Retinal pigment epithelial cell (primary cell): ENCODE measurements at regions not wholly inside any gene's neighbourhood (a gene's known extent, or its start where the extent isn't known, plus 50 kb on each side); places are given as distances from the start of the nearest gene placed in this dataset.

Experiments used
- DNase-seq: peaks from one replicate; pipeline ENCODE4 v3.0.0-alpha.2; 2010; ENCODE audit warnings: low read depth
- H3K4me3 ChIP-seq: 2 replicates; pipeline ENCODE4 v1.5.1; 2011; ENCODE audit warnings: mild to moderate bottlenecking, low read length, control low read depth, moderate library complexity
- TF ChIP-seq, protein P1 (sequence below): conservative IDR thresholded peaks from 2 replicates; pipeline ENCODE4 v1.5.1; 2011; ENCODE audit warnings: low read depth, low read length, control low read depth, inconsistent platforms

DNA sequence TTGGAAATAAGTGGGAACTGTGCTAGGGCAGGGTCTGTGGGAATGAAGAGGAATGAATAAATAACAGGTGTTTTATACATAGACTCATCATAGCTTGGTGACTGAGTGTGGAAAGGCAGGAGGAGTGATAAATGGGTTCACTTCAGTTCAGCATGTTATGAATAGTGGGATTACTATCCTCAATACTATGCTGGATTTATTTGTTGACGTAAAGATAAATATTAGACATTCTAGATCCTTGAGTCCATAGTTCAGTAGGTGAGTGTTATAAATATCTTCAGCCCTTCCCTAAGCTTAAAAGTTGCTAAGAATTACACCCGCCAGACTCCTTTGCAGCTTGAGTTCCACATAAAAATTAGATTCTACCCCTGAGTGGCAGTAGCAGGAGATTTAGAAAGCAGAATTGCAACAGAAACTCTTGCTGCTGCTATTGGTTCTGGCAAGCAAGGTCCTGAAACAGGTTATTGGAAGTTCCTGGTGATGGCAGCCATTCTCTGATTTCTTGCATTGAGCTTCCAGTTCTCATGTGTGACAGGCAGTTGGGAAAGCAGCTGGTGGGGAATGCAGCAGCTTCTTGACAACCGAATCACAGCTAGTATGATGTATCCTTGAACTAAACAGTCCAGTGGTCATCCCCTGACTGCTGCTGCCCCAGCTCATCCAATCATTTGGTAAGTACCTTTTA lies 1558.9 kb downstream of the FAM181B start:
- no peak for DNase-seq
- TF ChIP-seq, protein P1, sequence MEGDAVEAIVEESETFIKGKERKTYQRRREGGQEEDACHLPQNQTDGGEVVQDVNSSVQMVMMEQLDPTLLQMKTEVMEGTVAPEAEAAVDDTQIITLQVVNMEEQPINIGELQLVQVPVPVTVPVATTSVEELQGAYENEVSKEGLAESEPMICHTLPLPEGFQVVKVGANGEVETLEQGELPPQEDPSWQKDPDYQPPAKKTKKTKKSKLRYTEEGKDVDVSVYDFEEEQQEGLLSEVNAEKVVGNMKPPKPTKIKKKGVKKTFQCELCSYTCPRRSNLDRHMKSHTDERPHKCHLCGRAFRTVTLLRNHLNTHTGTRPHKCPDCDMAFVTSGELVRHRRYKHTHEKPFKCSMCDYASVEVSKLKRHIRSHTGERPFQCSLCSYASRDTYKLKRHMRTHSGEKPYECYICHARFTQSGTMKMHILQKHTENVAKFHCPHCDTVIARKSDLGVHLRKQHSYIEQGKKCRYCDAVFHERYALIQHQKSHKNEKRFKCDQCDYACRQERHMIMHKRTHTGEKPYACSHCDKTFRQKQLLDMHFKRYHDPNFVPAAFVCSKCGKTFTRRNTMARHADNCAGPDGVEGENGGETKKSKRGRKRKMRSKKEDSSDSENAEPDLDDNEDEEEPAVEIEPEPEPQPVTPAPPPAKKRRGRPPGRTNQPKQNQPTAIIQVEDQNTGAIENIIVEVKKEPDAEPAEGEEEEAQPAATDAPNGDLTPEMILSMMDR = no peak
- no peak overlapping the region for H3K4me3 ChIP-seq

DNA sequence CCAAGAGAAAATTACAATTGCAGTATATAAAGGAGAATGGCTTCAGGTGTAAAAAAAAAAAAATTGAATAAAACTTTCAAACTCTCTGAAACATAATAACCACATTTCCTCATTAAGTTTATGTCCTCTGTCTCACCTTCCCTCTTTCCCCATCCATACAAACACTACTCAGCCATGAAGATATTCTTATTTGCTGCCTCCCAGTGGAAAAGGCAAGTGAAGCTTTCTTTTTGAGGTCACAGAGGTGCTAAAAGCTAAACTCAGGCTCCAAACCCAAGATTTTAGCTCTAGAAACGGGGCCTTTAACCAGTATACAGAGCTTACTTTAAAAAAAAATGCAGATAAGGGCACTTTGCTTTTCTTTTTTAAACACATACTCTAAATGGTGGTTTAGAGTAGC lies 1568.5 kb downstream of the FAM181B start:
- no peak for DNase-seq
- TF ChIP-seq, protein P1 = no peak

DNA sequence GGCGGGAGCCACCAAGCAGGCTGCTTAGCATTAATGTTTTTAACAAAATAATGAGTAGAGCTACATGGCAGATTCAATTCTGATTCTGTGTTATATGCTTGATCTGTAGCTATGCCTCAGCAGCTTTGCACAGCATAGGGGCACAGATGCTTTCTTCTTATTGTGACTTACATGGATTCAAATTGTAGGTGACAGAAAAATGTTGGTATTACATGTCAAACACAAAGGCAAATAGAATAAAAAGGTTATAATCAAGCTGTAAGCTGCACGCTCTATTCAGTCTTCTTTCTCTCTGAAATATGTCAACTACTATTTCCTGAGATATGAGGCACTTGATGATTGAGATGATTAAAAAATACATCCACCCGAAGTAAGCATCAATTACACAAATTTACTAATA lies 1573.8 kb downstream of the FAM181B start:
- H3K4me3 ChIP-seq = no peak overlapping the region
- TF ChIP-seq, protein P1 = no peak
- no peak for DNase-seq

More for the DNA sequence above, 1568.5 kb downstream of the FAM181B start:
- no peak overlapping the region for H3K4me3 ChIP-seq

- no peak for DNase-seq
- TF ChIP-seq, protein P1 = no peak
- no peak overlapping the region for H3K4me3 ChIP-seq
These were observed 1598.1 kb downstream of the FAM181B start for GRCh38 chr11:81135570-81135969.

DNA sequence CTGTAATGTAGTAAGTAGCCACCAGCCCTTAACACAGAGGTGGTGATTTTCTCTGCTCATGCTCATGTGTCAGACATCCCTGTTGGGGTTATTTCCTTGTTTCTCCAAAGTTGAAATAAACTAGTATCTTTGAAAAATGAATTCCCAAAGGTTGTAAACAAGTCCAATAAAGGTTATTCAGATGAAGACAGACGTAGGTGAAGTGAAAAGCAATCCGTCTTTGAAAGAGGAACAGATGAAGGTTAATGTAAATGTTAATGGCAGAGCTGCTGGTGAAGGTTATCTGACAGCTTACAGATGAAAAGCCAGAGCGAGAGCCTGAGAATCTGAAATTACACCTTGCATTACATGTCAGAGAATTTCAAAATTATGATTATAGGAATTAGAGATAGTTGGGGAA lies 1604.0 kb downstream of the FAM181B start:
- DNase-seq = no peak
- no peak overlapping the region for H3K4me3 ChIP-seq
- TF ChIP-seq, protein P1 = no peak

- TF ChIP-seq, protein P1 = no peak
- DNase-seq = no peak
- H3K4me3 ChIP-seq = no peak overlapping the region
These were observed 1620.9 kb downstream of the FAM181B start for GRCh38 chr11:81112718-81113117.

GRCh38 chr11:81104051-81104450 lies 1629.6 kb downstream of the FAM181B start:
- no peak overlapping the region for H3K4me3 ChIP-seq
- TF ChIP-seq, protein P1 = no peak
- DNase-seq = no peak
